ENCODE measurements at regions not wholly inside any gene's neighbourhood (a gene's known extent, or its start where the extent isn't known, plus 50 kb on each side); places are given as distances from the start of the nearest gene placed in this dataset.

DNA sequence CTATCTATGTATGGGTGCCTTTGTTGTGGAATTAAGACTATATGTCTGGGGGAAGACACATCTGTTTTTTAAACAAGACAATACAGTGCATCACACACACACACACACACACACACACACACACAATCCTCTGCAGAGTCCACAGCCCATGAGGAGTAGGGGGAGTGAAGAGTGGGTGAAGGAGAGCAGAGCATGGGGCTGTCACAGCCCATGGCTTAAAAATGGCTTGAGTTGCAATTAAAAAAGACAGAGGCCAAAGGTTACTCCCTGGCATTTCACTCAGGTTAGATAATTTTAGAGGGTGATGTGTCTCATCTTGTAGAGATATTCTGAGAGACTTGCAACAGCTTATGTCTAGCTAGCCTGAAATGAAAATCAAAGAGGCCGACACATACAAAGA lies 176.5 kb upstream of the PLXNA2 start:
- DNase-seq: no peak

DNA sequence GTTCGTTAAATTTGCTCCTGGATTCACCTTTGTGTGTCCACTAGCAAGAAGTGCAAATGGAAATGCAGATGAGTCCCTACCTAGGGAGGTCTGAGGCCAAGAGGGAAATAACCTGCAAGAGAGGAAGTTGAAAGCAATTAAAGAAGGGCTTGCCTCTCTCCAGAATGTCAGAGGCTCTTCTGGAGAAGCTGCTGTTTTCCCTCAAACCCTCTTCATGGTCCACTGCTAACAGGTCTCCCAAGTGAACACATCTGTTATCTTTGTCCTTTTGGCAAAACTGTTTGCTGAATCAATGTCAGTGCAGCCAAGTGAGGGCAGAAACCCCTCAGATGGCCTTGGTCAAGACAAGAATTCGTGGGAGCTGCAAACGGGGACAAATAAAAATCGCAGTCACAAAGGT lies 177.3 kb upstream of the PLXNA2 start:
- DNase-seq: no peak

DNA sequence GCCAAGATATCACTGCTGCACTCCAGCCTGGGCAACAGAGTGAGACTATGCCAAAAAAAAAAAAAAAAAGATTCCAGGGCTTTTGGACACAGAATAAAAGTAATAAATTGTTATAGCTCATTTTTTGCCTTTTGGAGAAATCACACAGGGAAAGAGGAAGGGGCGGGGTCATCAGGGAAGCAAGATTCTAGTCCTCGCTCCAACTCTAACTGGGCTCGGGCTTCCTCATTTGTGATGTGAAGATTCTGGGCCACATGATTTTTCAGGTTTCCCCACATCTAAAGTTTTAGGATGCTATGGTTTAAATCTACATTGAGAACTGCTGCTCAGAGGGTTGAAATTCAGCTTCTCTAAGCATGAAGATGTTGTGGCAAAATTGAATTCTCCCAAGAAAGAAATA lies 179.3 kb upstream of the PLXNA2 start:
- no peak for DNase-seq

DNA sequence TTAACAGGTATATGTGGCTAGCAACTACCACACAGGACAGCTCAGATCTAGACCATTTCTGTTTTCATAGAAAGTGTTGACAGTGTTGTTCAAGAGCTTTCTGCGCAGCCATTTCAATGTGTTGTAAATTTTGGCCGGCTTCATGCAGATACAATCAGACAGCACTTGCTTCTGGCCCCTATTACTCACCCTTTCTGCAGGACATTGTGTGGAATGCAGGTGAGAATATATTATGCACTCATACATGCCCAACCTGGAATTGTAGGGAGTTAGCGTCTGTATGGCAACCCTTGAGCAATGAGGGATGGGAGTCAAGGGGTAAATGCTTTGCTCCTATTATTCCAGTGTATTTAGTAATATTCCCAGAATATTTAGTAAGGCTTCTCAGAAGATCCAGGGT lies 180.9 kb upstream of the PLXNA2 start:
- DNase-seq: no peak

DNA sequence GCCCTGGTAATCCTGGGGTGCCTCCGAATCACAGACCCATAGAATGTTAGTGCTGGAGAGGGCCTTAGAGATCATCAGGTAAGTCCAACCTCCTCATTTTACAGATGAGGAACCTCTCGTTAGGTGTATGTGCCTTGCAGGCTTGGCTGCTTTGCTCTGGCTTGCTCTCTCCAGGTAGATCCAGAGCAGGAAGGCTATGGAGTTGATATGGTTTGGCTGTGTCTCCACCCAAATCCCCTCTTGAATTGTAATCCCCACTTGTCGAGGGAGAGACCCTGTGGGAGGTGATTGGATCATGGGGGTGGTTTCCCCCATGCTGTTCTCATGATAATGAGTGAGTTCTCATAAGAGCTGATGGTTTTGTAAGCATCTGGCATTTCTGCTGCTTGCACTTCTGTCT lies 186.0 kb upstream of the PLXNA2 start:
- no peak for DNase-seq

DNA sequence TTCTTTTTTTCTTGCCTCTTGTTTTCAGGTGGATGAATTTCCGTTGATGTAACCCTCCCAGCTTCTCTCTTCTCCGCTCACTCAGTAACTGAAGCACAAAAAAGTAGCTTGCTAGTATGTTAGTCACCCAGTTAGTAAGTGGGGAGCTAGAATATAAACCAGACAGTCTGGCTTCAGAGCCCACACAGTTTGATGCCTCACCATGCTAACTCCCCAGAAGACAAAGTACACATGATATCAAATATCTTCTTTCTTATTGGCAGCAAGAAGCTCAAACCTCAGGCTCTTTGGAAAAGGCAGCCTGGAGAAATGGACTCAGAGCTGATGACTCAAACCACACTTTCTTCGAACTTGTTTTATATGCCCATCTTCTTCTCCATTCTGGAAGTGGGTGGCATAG lies 187.5 kb upstream of the PLXNA2 start:
- no peak for DNase-seq

DNA sequence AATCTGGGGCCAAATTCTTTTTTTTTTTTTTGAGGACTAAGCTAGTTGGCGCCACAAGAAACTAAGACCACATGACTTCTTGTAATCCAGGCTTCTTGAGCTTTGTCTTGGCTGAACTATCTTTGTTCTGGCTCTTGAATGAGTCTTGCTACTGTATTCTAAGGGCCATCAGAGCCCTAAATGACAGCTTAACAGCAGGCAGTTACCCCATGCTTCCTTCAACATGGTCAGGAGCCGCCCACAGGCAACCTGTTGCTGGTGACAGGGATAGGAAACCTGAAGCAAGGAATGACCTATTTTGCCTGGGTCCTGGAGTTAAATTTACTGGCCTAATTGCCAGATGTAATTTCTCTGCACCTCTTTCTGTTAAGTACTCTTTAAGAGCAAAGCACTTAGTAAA lies 188.2 kb upstream of the PLXNA2 start:
- no peak for DNase-seq

DNA sequence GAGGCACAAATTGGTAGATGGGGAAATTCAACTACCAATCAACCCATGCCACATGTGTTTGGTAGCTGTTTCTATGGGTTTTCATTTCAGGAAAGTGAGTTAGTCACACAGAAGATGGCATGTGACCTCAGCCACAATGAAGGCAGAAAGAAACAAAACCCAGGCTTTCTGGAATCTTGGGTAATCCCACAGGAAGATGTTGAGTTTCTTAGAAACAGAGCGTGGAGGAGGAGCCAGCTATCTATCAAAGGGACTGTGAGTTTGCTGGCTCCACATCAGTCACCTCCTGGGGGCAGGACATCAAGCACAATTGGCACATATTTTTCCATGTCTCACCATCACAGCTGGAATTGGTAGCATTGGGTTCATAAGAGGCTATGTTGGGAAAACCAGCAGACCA lies 188.9 kb upstream of the PLXNA2 start:
- no peak for DNase-seq

DNA sequence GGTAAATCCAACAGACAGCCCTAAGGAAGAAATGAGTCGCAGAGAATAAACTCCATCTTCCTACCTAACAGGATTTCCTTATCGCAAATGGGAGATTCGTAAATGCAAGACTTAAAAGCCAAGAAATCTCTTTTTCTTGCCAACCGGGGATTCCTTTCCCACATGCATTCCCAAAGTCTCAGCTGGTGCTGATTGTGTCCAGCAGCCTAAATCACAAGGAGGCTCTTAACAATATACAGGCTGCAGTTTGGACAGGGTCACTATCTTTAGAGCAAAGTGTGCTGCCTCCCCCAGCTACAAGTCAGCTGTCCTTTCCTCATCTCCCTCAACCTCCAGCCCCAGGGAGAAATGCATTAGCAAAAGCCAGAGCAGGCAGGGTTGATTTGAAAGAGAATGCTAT lies 189.8 kb upstream of the PLXNA2 start:
- no peak for DNase-seq

DNA sequence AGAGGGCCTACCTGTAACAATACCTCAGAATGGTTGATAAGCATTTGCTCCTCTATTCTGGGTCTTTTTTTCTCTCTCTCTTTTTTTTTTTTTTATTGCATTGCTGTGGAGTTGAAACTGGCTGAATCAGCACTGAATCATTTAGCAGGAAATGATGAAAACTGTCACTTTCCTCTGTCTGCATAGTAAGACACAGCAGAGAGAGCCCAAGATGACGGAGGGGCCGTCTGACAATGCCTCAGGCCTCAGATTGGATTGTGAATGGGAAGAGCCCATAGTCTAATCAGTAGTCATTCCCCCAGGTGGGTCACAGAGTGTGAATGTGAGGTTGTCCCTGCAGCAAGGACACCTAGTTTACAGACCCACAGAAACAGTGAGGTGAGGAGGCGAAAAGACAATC lies 193.2 kb upstream of the PLXNA2 start:
- DNase-seq: no peak

DNA sequence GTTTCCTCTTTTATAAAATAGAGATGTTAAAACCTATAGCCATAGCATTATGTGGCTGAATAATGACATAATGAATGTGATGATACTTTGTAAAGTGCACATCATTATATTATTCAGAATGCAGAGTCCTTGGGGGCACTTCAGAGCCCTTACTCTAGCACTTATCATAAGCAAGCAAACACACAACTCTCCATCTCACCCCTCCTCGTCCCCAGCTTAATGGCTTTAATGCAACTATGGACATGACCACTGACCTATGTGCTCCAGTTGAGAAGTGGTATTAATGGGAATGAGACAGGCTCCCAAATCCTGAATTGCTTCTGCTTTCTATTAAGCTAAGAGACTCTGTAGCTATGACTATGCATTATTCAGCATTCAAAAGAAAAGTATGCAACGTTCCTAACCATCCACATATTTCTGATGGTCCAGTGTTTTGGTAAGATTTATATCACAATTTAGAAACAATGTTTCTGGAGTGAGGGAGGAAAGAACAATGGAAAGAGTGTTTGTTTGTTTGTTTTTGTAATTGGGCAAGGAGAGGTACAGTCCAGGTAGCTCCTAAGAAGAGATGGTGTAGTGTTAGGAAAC lies 194.0 kb upstream of the PLXNA2 start:
- no peak for DNase-seq

DNA sequence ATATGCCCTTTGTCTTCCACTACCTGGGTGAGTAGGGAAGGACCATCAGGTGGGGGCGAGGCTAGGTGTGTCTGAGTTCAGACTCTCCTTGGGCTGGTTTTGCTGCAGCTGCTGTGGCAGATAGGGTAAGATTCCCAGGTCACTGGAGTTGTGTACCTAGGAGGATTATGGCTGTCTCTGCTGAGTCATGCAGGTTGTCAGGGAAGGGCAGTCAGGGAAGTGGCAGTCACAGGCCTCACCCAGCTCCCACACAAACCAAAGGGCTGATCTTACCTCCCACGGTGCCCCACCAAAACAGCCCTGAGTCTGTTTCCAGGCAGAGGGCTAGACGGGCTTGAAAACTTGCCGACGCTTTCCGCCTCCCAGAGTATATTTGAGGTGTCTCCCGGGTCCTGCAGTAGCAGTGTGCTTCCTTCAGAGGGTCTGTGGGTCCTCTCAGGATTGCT lies 201.6 kb upstream of the PLXNA2 start:
- no peak for DNase-seq

DNA sequence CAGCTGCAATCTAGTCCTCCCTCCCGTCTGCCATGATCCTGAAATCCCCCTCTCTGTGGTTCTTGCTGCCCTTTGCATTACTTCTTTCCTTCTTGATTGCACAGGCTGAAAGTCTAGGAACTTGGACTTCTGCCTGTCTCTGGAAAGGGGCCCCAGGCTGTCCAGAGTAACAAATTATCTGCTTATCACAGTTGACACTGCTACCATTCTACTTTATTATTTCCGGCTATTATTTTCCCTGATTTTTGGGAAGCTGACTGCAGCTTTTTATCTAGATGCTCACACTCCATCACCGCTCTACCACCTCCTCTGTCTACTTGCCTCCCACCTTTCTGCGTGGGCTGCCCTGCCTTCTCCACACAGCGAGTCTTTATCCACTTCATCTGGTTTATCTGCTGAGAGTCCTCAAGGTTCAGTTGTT lies 202.1 kb upstream of the PLXNA2 start:
- no peak for DNase-seq

DNA sequence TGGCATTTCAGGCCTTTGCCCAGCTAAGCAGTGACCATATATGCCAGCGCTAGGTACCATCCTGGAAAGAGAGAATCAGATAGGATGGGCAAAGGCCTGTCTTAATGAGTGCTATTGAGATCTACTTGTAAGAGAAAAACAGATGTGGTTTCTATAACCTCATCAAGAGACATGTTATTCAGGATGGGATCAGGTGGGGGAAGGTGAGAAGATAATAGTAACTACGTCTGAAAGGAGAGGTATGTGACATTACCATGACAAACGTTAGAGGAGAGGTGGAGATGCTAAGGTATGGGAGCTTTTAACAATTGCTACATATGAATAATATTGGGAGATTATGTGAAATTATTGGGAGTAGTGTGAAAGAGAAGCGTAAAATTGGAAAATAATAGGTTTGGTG lies 204.2 kb upstream of the PLXNA2 start:
- no peak for DNase-seq

DNA sequence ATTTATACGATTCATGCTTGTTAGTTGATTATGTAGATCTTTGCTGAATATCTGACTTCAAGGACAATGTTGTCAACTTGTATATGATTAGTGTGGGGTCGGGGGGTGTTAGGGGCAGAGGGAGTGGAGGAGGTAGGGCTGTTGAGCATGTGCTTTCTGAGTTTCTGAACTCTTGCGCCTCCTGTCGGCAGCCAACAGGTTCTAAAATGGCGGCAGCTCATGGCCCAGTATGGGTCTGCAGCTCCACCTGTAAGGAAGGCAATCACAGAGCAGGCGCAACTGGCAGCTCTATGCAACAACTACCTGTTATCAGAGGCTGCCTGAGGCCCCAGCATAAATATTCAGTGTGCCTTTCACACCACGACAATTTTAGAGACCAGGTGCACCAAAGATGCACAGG lies 205.8 kb upstream of the PLXNA2 start:
- no peak for DNase-seq

DNA sequence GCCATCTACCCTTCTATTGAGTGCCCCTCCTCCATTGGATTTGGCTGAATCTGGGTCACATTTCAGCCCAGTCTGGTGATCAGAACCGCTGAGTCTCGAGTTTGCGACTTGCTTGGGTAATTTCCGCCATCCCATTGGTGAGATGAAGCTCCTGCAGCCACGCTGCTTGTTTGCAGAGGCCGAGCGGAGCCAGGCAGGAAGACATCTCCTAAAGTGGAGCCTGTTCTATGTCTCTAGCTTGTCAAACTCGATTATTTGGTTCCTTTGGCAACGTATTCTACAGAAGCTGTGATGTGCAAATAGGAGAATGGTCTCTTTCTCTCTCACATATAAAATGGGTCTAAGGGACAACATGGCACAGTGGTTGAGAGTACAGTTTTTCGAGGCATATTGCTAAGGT lies 206.8 kb upstream of the PLXNA2 start:
- no peak for DNase-seq

DNA sequence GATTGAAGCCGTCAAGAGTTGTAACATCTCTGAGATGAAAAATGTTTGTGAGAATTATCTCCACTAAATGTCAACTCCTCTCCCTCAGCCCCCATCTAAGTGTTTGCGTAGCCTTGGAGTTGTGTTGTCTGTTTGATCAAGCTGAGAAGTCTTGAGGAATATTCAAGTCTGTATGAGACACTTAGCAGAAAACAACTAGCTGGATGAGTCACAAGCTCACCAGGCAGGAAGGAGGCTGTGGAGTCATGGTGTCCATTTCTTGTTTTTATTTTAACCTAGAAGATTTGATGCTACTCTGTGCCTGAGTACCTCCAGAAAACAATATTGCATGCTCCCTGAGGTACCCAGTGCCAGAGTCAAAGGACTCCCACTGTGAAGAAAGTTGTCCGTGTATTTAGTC lies 211.6 kb upstream of the PLXNA2 start:
- DNase-seq: no peak

DNA sequence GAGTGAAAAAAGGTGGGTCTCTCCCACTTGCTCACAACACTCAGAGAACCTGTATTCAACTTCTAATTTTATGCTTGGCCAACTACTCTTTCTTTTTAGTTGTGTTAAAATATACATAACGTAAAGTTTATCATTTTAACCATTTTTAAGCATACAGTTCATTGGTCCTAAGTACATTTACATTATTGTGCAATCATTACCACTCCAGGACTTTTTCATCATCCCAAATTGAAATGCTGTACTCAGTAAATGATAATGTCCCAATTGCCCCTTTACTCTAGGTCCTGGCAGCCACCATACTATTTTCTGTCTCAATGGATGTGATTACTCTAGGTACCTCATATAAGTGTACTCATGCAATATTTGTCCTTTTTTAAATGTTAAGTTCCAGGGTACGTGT lies 212.3 kb upstream of the PLXNA2 start:
- no peak for DNase-seq

DNA sequence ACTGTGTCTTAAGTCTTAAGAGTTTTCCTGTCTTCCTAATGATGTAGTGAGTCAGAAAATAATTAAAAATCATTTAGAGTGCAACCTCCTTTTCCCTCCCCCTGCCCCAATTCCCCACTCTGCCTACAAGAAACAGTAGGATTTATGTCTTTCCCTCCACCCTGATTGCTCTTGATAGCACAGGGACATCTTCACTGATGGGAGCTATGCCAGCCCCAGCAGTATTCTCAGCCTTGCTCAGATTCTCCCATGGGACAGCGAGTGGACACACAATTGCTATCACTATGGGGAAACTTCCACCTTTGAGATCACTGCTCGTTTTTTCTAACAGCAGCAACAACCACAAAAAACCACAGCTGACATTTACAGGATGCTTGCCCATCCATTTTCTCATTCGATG lies 216.6 kb upstream of the PLXNA2 start:
- no peak for DNase-seq

DNA sequence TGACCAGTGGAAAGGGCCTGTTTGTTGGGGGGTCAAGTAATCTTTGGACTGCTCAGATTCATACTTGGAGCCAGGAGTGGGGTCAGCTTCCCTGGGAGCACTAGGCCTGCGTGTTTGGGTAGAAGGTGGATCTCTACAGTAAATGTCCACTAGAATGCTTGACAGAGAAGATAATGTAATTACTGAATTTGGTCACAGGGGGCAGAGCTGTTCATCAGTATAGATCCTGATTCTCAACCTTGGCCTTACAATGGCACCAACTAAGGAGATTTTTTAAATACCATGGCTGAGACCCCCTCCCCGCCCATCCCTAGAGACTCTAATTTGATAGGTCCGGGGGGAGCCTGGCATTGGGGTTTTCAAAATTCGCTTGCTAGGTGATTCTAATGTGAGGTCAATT lies 217.5 kb upstream of the PLXNA2 start:
- DNase-seq: no peak

DNA sequence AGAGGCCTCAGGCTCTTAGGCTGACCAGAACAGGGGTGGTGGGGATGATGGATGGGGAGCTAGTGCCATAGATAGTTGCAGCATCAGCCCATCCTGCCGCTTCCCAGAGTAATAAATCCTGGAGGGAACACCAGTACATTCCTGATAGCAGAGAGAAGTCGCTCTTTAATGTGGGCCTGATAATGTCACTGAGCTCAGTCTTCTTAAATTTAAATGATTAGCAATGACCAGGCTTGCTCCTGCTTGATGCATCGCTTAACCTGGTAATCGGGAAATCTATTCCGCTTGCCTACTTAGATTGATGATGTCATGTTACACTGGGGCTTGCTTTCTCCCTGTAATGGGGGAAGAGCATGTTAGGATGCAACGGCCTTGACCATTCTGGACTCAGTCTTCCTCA lies 218.6 kb upstream of the PLXNA2 start:
- DNase-seq: no peak

DNA sequence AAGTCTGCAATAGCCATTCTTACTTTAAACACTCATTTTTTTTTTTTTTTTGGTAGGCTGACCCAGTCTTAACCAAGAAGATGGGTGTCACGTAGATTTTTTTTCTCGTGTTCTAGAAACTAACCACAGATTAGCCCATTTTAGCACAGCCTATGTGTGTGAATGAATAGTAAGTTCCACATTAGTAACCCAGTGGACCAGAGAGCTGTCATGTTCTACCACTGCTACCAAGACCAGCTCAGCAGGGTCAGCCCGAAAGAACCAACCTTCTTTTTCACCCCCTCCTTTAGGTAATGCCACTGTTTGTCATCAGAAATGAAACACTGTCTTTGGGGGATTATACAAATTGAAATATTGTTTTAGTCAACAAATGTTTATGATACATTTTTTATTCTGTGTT lies 221.1 kb upstream of the PLXNA2 start:
- no peak for DNase-seq

DNA sequence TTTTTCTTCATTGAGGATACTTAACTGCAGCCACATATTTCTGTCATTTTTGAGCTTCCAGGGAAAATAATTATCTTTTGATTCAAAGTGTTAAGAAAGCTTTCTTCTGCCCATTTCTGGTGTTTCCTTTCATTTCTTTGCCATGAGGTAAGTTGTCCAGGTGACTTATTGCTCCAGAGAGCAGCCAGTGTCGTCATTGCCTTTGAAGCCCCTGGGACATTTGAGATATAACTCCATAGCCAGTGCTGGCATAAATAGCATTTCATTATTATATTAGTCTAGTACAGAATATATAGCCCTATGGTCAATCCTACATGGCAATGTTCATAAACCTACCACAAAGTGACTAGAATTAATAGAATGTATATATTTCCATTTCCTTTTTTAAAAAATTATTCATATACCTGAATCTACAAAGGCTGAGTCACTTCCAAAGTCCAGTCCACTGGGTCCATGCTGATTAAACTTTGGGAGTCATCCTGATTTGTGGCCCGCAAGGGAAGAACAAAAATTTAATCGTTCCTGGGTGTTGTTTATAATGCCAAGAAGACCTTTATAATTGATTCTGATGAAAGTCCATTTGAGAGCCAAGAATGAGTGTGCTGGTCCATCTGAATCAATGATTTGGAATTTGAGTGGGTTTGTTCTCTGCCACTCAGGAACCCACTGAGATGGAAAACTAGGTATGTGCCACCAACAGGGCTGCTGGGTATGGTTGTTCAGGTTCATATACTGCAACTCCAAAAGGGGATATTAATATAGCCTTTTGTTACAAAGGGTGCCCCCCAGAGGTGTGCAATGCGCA lies 221.8 kb upstream of the PLXNA2 start:
- DNase-seq: no peak

DNA sequence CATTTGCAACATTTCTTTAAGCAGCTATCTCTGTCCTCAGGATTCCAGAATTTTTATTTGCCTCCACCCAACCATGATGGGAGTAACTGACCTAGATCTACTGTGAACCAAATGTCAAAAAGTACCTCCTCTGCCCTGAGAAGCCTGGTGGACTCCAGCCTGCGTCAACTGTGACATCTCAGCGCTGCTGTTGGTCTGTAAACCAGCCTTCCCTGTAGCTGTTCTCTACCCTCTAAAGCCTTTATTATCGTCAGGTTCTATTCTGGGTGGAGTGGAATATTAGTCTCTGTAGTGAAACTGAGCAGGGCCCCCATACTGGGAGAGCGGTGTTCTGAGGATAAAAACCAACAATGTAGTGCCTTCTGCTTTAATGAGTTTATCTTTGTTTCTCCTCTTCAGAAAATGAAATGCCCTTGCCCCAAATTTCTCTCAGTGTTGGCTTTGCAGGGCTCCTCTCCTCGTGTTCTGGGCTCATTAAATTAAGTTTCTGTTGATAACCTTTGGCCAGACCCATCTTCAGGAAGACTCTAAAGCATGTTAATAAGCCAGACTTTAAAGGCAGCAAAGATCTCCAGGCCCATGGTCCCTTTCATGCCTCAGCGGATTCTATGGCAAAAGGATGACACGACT lies 223.1 kb upstream of the PLXNA2 start:
- DNase-seq: no peak

DNA sequence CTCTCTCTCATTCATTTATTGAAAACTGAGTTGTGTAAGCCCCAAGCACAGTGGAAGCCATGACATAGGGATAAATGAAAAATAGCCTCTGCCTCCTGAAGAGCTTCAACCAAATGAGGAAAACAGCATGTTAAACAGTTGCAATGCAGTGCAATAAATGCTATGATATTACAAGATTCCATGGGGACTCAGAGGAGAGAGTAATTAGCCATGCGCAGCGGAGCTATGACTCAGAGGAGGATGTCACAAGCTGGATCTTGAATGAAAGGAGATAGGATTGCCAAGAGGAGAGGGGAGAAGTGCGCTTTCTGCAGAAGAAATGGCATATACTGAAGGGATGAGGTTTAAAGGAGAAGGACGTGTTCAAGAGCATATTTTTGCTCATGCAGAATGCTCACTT lies 231.3 kb upstream of the PLXNA2 start:
- no peak for DNase-seq
